ELR (cell line): ENCODE measurements at regions not wholly inside any gene's neighbourhood (a gene's known extent, or its start where the extent isn't known, plus 50 kb on each side); places are given as distances from the start of the nearest gene placed in this dataset.

Source experiments
- DNase-seq: peaks from one replicate; pipeline ENCODE4 v3.0.0-alpha.2; 2015; ENCODE audit warnings: low read depth

DNA sequence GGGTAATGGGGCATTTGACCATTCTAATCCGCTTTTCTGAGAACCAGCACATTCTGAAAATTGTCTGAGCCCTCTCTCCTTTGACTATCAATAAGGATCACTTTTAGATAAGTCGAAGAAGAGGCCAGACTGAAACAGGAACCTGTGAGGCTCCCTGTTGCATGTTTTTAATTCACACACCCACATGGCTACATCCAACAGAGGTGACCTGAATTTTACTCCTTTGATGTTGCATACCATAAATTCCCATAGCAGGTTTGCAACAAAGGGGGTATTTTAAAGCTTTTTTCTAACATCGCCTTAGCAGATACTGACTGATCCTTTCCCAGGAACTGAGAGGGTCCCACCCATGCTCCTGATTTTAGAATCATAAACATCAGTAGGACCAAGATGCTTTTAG is 450.8 kb downstream of the USP25 start:
- DNase-seq = no peak

DNA sequence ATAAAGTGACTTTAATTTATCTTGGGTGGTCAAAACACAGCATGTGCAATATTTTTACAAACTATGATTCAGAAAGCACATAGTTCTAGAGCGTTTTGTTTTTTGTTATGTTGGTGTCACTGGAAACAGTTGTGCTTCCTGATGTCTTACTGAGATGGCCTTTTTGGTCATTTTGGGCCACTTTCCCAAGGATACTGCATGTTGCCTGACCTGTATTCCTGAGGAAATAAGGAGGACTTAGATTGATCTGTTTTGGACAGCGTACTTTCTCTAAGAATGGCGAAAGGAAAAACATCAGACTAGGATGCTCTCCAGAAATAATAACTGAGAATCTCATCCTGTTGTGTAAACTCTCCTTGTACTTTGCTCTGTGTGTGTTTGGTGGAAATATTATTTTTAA is 451.2 kb downstream of the USP25 start:
- DNase-seq = no peak

- no peak for DNase-seq
These were observed 456.0 kb downstream of the USP25 start for GRCh38 chr21:16185766-16186165.

- no peak for DNase-seq
These were observed 457.0 kb downstream of the USP25 start for GRCh38 chr21:16186742-16187141.

- no peak for DNase-seq
These were observed 458.0 kb downstream of the USP25 start for GRCh38 chr21:16187603-16188301.

DNA sequence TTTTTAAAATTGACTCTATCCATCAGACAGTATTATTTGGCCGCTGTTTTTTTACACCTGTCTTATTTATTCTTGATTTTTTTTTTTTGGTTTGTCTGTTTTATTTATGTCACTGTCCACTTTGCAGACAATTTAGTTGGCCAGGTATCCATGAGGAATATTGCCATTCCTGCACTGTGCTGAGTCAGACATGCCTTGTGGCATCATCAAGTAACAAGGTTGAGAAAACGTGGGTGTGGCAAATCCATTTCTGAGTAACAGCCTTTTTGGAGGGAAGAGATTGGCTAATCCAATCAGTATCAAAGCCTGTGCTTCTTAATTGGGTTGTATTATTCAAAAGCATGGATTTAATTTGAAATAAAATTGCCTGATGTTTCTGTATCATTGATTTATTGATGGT is 463.1 kb downstream of the USP25 start:
- DNase-seq = peak; percentile 78

- peak; percentile 17 for DNase-seq
These were observed 463.8 kb downstream of the USP25 start for GRCh38 chr21:16193496-16194094.

- DNase-seq = peak; percentile 83
These were observed 464.5 kb downstream of the USP25 start for GRCh38 chr21:16194095-16194787.

DNA sequence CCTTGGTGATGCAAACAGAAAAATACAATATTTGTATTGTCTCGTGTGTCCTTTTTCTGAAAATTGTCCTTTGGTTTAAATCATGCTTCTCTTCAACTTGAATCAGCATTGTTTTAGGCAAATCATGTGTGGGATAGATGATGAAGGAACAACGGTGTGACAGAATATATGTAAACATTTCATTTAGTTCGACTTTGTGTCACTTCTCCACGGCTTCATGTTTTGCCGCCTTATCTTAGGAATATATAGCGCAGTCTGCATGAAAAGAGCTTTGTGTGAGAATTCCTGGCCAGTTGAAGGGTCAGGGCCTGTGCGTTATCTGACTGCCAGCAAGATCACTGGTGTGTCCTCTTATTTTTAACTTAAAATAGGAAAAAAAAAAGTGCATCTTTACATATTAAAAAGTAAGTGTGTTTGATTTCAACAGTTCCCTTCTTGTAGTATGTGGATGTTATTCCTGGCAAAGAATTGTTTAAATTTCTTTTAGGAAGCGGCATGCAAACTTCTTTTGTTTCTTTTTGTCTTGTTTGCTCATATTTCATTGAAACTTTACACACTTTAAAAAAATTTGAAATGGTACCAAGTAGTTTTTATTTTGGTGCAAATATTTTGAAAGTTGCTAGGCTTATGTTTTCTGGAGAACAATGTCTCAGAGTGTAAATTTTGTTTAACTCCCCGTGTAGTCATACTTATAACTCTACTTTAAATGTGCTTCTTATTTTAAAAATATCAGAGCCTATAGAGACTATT is 465.2 kb downstream of the USP25 start:
- peak; percentile 58 for DNase-seq

DNA sequence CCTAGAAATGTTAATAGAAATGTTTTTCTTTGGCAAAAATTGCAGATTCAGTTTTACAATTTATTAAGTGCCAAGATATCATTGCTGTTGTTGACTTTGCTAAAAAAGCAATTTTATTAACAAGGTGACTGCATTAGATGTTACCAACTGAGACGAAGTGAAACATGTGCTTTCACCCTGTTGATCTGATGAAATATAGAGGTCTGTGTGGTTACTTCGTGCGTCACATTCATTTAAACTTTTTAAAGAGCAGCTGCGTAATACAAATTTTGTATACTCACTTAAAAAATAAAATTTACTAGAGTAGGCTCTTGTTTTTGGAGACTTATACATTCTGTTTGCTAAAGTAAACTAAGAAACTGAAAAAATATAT is 465.7 kb downstream of the USP25 start:
- DNase-seq = peak; percentile 69

DNA sequence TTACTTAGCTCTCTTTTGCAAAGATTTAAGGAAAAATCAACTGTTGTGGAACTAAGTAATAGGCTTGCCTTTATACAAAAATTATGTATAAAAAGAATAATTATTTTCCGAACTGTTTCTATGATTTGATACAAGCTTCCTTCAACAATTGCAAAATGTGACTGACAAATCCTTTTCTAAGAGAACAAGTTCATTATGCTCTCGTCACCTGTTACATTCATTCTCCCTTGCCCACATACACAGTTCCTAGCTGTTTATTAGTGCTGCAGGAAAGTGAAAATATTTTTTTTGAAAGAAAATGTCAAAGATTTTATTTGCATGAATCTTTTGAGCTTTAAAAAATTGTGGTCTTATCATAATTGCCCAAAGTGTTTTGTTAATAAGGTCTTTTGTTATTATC is 466.2 kb downstream of the USP25 start:
- DNase-seq = peak; percentile 19

DNA sequence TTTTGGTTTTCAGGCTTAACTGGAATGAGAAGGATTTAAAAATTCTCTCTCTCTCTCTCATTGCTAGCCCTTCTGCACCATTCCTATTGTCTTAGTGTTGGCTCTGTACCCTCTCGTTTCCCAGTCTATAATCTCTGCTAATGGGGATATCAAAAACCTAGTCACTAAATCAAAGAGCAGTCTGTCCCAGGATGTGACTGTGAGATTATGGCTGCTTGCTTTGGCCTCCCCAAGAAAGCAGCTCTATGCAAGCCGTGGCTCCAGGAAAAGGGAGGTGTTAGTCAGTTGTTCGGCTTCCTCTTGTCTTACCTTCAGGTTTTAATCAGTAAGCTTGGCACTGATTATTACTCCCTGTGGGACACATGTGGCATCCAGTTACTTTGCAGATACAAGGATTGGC is 468.8 kb downstream of the USP25 start:
- DNase-seq = no peak

- no peak for DNase-seq
These were observed 469.8 kb downstream of the USP25 start for GRCh38 chr21:16199539-16199938.

- DNase-seq = no peak
These were observed 471.9 kb downstream of the USP25 start for GRCh38 chr21:16201718-16202117.

- no peak for DNase-seq
These were observed 475.7 kb downstream of the USP25 start for GRCh38 chr21:16205527-16205926.

GRCh38 chr21:16211339-16212303 is 481.8 kb downstream of the USP25 start:
- DNase-seq = peak; percentile 2

- no peak for DNase-seq
These were observed 483.7 kb downstream of the USP25 start for GRCh38 chr21:16213518-16213917.

- no peak for DNase-seq
These were observed 485.4 kb downstream of the USP25 start for GRCh38 chr21:16215193-16215592.

DNA sequence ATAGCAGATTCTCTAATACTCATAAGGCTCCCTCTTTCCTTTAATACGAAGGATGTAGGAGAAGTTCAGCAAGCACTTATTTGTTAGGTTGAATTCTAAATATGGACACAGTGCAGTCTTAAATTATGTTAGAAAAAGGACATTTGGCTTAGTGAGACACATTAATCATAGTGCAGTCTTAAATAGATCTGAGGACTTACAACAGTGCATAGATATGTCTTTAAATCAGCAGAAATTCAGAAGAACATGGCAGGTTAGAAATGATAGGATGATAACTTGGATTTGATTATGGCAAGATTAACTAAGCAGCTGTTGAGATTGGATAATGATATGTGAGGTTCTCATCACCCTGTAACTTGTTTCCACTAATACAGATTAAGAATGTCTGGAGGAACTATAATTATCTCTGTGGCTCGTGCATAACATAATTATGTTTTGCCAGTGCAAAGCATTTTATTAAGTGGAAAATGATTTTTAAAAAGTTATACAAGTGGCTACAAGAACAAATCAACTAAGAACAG is 485.9 kb downstream of the USP25 start:
- DNase-seq = no peak

GRCh38 chr21:16216288-16216962 is 486.6 kb downstream of the USP25 start:
- no peak for DNase-seq
